HCT116 (cell line): ENCODE measurements at regions not wholly inside any gene's neighbourhood (a gene's known extent, or its start where the extent isn't known, plus 50 kb on each side); places are given as distances from the start of the nearest gene placed in this dataset.

Experiments used
- ATAC-seq: fragments of 200-7000 bp; cut with Tn5 transposase; 2 replicates; pipeline ENCODE4 v1.9.1; 2020; ENCODE audit warnings: mild to moderate bottlenecking, moderate library complexity
- BruUV-seq: library from RNA; stranded (reverse); fragments of 400-500 nt; replicated peaks from 2 replicates; lab custom pipeline; 2021; lab: Mats Ljungman, UMichigan
- CTCF ChIA-PET: fragments of 300-600 bp; sonication (Branson Sonifier 250); formaldehyde crosslinking; loops from one replicate; lab custom pipeline; 2021; ENCODE audit warnings: antibody characterized with exemption; lab: Charles Lee
- POLR2A ChIA-PET: fragments of 300-600, 350-600 bp; sonication (Branson Sonifier 250); formaldehyde crosslinking; loops from one replicate; lab custom pipeline; 2021; ENCODE audit warnings: antibody characterized with exemption; lab: Charles Lee
- RAD21 ChIA-PET, 2 experiments: fragments of 300-600 bp; sonication (Branson Sonifier 250); formaldehyde crosslinking; loops; one replicate each; lab custom pipeline; 2023; ENCODE audit warnings: low total read pairs in 2 of 2; ENCODE audit not compliant: uncharacterized antibody in 2 of 2, unreplicated experiment in 2 of 2, low non-redundant PET in 1 of 2; lab: Charles Lee
- DNase-seq: peaks from one replicate; pipeline ENCODE4 v3.0.0-alpha.2; 2010; ENCODE audit warnings: low read depth, low spot score
- H2AFZ ChIP-seq: fragments of 200-600 bp; shearing (Covaris generic), sonication (generic); 2 replicates; pipeline ENCODE4 v1.6.1; 2017; ENCODE audit warnings: low read depth, mixed run types, mixed read lengths, antibody characterized with exemption, low read length; ENCODE audit not compliant: poor library complexity, severe bottlenecking
- H3K27ac ChIP-seq: 2 replicates; pipeline ENCODE4 v1.5.1; 2012; ENCODE audit warnings: low read depth, low read length
- H3K27me3 ChIP-seq: fragments of 200-600 bp; sonication (generic); 2 replicates; pipeline ENCODE4 v1.6.1; 2016; ENCODE audit warnings: mixed run types, low read length, mixed read lengths; ENCODE audit not compliant: insufficient read depth
- H3K36me3 ChIP-seq, 2 experiments: fragments of 200-500 bp in 1 of 2; fragments of 200-600 bp in 1 of 2; sonication (Bioruptor generic) in 1 of 2; sonication (generic) in 1 of 2; 2 replicates each; pipeline versions ENCODE4 v1.5.1 to v1.6.1; 2014 to 2016; ENCODE audit warnings: low read length in 2 of 2, inconsistent platforms in 1 of 2, mixed read lengths in 1 of 2, mixed run types in 1 of 2; ENCODE audit not compliant: insufficient read depth in 2 of 2, control insufficient read depth in 1 of 2
- H3K4me1 ChIP-seq, 2 experiments: fragments of 200-600 bp in 1 of 2; sonication (generic) in 1 of 2; 2 replicates each; pipeline versions ENCODE4 v1.5.1 to v1.6.1; 2012 to 2017; ENCODE audit warnings: low read length in 2 of 2, inconsistent platforms in 1 of 2, mild to moderate bottlenecking in 1 of 2, mixed read lengths in 1 of 2, mixed run types in 1 of 2, moderate library complexity in 1 of 2; ENCODE audit not compliant: insufficient read depth in 2 of 2, control insufficient read depth in 1 of 2
- H3K4me2 ChIP-seq: fragments of 200-600 bp; sonication (generic); 2 replicates; pipeline ENCODE4 v1.6.1; 2017; ENCODE audit warnings: mixed run types, low read length, mixed read lengths
- H3K4me3 ChIP-seq, 2 experiments: fragments of 200-600 bp in 1 of 2; sonication (generic) in 1 of 2; replicated peaks in 1 of 2; 2 replicates each; pipeline ENCODE4 v1.5.1; 2011 to 2016; ENCODE audit warnings: low read length in 2 of 2, control low read depth in 1 of 2, low read depth in 1 of 2, mild to moderate bottlenecking in 1 of 2, mixed read lengths in 1 of 2, mixed run types in 1 of 2
- H3K79me2 ChIP-seq: fragments of 200-600 bp; sonication (generic); 2 replicates; pipeline ENCODE4 v1.6.1; 2017; ENCODE audit warnings: mild to moderate bottlenecking, mixed run types, low read length, moderate library complexity, mixed read lengths; ENCODE audit not compliant: insufficient read depth
- H3K9ac ChIP-seq: fragments of 200-600 bp; sonication (generic); 2 replicates; pipeline ENCODE4 v1.6.1; 2016; ENCODE audit warnings: low read length, mixed read lengths
- H3K9me2 ChIP-seq: fragments of 200-600 bp; sonication (generic), shearing (Covaris generic); 2 replicates; pipeline ENCODE4 v1.6.1; 2017; ENCODE audit warnings: mixed run types, mild to moderate bottlenecking, moderate library complexity; ENCODE audit not compliant: insufficient read depth
- H3K9me3 ChIP-seq, 2 experiments: fragments of 200-500 bp in 1 of 2; fragments of 200-600 bp in 1 of 2; sonication (Bioruptor generic) in 1 of 2; sonication (generic) in 1 of 2; 2 replicates each; pipeline ENCODE4 v1.6.1; 2014 to 2017; ENCODE audit warnings: low read length in 2 of 2, mixed read lengths in 2 of 2, inconsistent platforms in 1 of 2, low read depth in 1 of 2, mild to moderate bottlenecking in 1 of 2, mixed run types in 1 of 2, moderate library complexity in 1 of 2; ENCODE audit not compliant: control insufficient read depth in 1 of 2, insufficient read depth in 1 of 2
- H4K20me1 ChIP-seq: fragments of 200-600 bp; sonication (generic), shearing (Covaris generic); 2 replicates; pipeline ENCODE4 v1.6.1; 2017; ENCODE audit warnings: mixed run types, mild to moderate bottlenecking, moderate library complexity; ENCODE audit not compliant: insufficient read depth
- CBX3 ChIP-seq: IDR thresholded peaks from 2 replicates; pipeline ENCODE4 v1.6.1; 2012; ENCODE audit warnings: low read depth
- CEBPB ChIP-seq: IDR thresholded peaks from 2 replicates; pipeline ENCODE4 v1.6.1; 2012; ENCODE audit warnings: low read depth
- EGR1 ChIP-seq: IDR thresholded peaks from 2 replicates; pipeline ENCODE4 v1.6.1; 2012; ENCODE audit warnings: low read depth
- ELF1 ChIP-seq: IDR thresholded peaks from 2 replicates; pipeline ENCODE4 v1.6.1; 2012; ENCODE audit warnings: low read depth, borderline replicate concordance
- EZH2phosphoT487 ChIP-seq: fragments of 200-600 bp; IDR thresholded peaks from 2 replicates; pipeline ENCODE4 v1.6.1; 2018; ENCODE audit warnings: antibody characterized with exemption, borderline replicate concordance
- JUND ChIP-seq: IDR thresholded peaks from 2 replicates; pipeline ENCODE4 v1.6.1; 2012
- POLR2A ChIP-seq: IDR thresholded peaks from 2 replicates; pipeline ENCODE4 v1.7.0; 2011; ENCODE audit warnings: borderline replicate concordance; ENCODE audit not compliant: insufficient read depth, insufficient read length; ENCODE audit errors: extremely low read depth
- POLR2AphosphoS5 ChIP-seq: IDR thresholded peaks from 2 replicates; pipeline ENCODE4 v1.6.1; 2011; ENCODE audit warnings: mild to moderate bottlenecking, low read depth, low read length, moderate library complexity
- RAD21 ChIP-seq: IDR thresholded peaks from 2 replicates; pipeline ENCODE4 v1.6.1; 2012; ENCODE audit warnings: low read depth, mild to moderate bottlenecking
- SIN3A ChIP-seq: IDR thresholded peaks from 2 replicates; pipeline ENCODE4 v1.6.1; 2012; ENCODE audit warnings: low read depth
- SP1 ChIP-seq: IDR thresholded peaks from 2 replicates; pipeline ENCODE4 v1.6.1; 2012; ENCODE audit warnings: low read depth
- SRF ChIP-seq: IDR thresholded peaks from 2 replicates; pipeline ENCODE4 v1.6.1; 2012; ENCODE audit warnings: low read depth
- TCF7L2 ChIP-seq: IDR thresholded peaks from 2 replicates; pipeline ENCODE4 v1.7.0; 2011; ENCODE audit warnings: borderline replicate concordance, inconsistent platforms; ENCODE audit not compliant: insufficient read depth, insufficient read length; ENCODE audit errors: extremely low read depth
- YY1 ChIP-seq: IDR thresholded peaks from 2 replicates; pipeline ENCODE4 v1.6.1; 2011; ENCODE audit warnings: low read length, low read depth, moderate library complexity, mild to moderate bottlenecking; ENCODE audit not compliant: insufficient replicate concordance; ENCODE audit errors: extremely low read depth
- ZFX ChIP-seq: fragments of 450-650 bp; IDR thresholded peaks from 2 replicates; pipeline ENCODE4 v1.6.1; 2017
- ZNF274 ChIP-seq: fragments of 200-500 bp; sonication (Bioruptor generic); IDR thresholded peaks from 2 replicates; pipeline ENCODE4 v1.6.1; 2014; ENCODE audit warnings: mild to moderate bottlenecking, low read depth, low read length, inconsistent platforms
- intact Hi-C: fragments of 100-400 bp; cut with micrococcal nuclease; formaldehyde crosslinking; loops from 2 replicates; pipeline ENCODE4 v1.10.0; 2022
- TF ChIP-seq, protein P1 (sequence below): IDR thresholded peaks from 2 replicates; pipeline ENCODE4 v1.6.1; 2012; ENCODE audit warnings: low read depth
- TF ChIP-seq, protein P2 (sequence below): IDR thresholded peaks from 2 replicates; pipeline ENCODE4 v1.6.1; 2012
- TF ChIP-seq, protein P3 (sequence below): IDR thresholded peaks from 2 replicates; pipeline ENCODE4 v1.6.1; 2012
- TF ChIP-seq, protein P4 (sequence below), 3 experiments: fragments of 200-600 bp in 1 of 3; sonication (generic) in 1 of 3; IDR thresholded peaks in 2 of 3; conservative IDR thresholded peaks in 1 of 3; 2 replicates each; pipeline ENCODE4 v1.5.1; 2012 to 2017; ENCODE audit warnings: low read depth in 2 of 3, low read length in 2 of 3, antibody characterized with exemption in 1 of 3, borderline replicate concordance in 1 of 3, control low read depth in 1 of 3, mild to moderate bottlenecking in 1 of 3, mixed read lengths in 1 of 3, mixed run types in 1 of 3, moderate library complexity in 1 of 3; ENCODE audit not compliant: insufficient read depth in 1 of 3

DNA sequence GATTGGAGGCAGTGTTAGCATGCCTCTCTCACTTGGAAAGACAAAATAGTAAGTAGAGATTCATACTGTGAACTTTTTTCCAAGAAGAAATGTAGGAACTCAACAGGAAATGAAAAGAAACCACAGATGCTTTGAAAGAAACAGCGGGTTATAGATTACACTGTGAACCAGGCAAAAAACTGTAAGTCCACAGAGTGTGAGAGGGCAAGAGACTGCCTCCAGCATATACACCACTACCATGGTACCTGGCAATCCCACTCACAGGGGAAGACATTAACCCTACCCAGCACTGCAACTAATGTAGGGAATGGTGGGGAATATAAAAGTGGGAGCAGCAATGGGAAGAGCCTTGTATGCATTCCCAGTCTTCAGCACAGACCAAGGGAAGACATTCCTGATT, 150.6 kb upstream of the GALNT5 start:
- Histone ChIP-seq H3K27me3 (no peaks in the 10 kb centered on the region), H4K20me1 (no peaks in the 10 kb centered on the region), H3K4me1 (no peaks in the 10 kb centered on the region), H3K9ac (no peak overlapping the region), H3K27ac (no peak overlapping the region), H3K4me3 (no peak overlapping the region), H2AFZ (no peak overlapping the region), H3K36me3 (no peaks in the 10 kb centered on the region), H3K4me2 (no peak overlapping the region), H3K79me2 (no peaks in the 10 kb centered on the region), H3K9me3 (no peaks in the 10 kb centered on the region), H3K9me2 (no peaks in the 10 kb centered on the region)
- ChIA-PET POLR2A (no interaction called here), RAD21 (no interaction called here), CTCF (no interaction called here)
- TF ChIP-seq ZFX (no peak), JUND (no peak), POLR2A (no peak), ZNF274 (no peak), EGR1 (no peak), RAD21 (no peak), TCF7L2 (no peak), EZH2phosphoT487 (no peak), SP1 (no peak), YY1 (no peak), SIN3A (no peak), ELF1 (no peak), CBX3 (no peak), SRF (no peak), CEBPB (no peak), POLR2AphosphoS5 (no peak)
- TF ChIP-seq, protein P1, sequence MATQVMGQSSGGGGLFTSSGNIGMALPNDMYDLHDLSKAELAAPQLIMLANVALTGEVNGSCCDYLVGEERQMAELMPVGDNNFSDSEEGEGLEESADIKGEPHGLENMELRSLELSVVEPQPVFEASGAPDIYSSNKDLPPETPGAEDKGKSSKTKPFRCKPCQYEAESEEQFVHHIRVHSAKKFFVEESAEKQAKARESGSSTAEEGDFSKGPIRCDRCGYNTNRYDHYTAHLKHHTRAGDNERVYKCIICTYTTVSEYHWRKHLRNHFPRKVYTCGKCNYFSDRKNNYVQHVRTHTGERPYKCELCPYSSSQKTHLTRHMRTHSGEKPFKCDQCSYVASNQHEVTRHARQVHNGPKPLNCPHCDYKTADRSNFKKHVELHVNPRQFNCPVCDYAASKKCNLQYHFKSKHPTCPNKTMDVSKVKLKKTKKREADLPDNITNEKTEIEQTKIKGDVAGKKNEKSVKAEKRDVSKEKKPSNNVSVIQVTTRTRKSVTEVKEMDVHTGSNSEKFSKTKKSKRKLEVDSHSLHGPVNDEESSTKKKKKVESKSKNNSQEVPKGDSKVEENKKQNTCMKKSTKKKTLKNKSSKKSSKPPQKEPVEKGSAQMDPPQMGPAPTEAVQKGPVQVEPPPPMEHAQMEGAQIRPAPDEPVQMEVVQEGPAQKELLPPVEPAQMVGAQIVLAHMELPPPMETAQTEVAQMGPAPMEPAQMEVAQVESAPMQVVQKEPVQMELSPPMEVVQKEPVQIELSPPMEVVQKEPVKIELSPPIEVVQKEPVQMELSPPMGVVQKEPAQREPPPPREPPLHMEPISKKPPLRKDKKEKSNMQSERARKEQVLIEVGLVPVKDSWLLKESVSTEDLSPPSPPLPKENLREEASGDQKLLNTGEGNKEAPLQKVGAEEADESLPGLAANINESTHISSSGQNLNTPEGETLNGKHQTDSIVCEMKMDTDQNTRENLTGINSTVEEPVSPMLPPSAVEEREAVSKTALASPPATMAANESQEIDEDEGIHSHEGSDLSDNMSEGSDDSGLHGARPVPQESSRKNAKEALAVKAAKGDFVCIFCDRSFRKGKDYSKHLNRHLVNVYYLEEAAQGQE, result no peak
- TF ChIP-seq, protein P2, sequence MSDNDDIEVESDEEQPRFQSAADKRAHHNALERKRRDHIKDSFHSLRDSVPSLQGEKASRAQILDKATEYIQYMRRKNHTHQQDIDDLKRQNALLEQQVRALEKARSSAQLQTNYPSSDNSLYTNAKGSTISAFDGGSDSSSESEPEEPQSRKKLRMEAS, result no peak
- TF ChIP-seq, protein P3, sequence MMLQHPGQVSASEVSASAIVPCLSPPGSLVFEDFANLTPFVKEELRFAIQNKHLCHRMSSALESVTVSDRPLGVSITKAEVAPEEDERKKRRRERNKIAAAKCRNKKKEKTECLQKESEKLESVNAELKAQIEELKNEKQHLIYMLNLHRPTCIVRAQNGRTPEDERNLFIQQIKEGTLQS, result no peak
- TF ChIP-seq, protein P4, sequence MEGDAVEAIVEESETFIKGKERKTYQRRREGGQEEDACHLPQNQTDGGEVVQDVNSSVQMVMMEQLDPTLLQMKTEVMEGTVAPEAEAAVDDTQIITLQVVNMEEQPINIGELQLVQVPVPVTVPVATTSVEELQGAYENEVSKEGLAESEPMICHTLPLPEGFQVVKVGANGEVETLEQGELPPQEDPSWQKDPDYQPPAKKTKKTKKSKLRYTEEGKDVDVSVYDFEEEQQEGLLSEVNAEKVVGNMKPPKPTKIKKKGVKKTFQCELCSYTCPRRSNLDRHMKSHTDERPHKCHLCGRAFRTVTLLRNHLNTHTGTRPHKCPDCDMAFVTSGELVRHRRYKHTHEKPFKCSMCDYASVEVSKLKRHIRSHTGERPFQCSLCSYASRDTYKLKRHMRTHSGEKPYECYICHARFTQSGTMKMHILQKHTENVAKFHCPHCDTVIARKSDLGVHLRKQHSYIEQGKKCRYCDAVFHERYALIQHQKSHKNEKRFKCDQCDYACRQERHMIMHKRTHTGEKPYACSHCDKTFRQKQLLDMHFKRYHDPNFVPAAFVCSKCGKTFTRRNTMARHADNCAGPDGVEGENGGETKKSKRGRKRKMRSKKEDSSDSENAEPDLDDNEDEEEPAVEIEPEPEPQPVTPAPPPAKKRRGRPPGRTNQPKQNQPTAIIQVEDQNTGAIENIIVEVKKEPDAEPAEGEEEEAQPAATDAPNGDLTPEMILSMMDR (IDR thresholded peaks at IDR 0.05 in 2 of 3, conservative IDR thresholded peaks at IDR 0.05 in 1 of 3; ENCODE audit: borderline replicate concordance in 1 of 3, insufficient read depth in 1 of 3, low read depth in 2 of 3, low read length in 2 of 3), result no peak
- intact Hi-C loops, result no loop called here
- no peak for DNase-seq
- no TSS peak for BruUV-seq
- ATAC-seq, result no peak
